ENCODE measurements at regions not wholly inside any gene's neighbourhood (a gene's known extent, or its start where the extent isn't known, plus 50 kb on each side); places are given as distances from the start of the nearest gene placed in this dataset.

DNA sequence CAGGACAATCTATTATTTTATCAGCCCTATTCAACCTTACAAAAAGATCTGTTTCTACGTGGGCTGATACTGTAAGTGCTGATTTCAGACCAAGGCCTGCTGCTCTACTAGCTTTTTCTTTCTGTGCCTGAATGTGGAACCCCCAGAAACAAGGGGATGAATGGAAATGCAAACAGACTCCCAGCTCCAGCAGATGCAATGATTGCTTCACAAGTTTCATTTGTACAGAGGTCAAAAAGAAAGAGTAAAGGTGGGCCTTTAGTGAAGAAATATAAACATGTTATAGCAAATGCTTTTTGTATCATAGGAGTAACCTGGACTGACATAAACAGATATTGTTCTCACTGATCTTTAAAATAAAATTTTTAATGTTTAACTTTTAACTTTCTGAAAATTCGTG lies 130.2 kb upstream of the SLC25A13 start:
- TF ChIP-seq, protein P1, sequence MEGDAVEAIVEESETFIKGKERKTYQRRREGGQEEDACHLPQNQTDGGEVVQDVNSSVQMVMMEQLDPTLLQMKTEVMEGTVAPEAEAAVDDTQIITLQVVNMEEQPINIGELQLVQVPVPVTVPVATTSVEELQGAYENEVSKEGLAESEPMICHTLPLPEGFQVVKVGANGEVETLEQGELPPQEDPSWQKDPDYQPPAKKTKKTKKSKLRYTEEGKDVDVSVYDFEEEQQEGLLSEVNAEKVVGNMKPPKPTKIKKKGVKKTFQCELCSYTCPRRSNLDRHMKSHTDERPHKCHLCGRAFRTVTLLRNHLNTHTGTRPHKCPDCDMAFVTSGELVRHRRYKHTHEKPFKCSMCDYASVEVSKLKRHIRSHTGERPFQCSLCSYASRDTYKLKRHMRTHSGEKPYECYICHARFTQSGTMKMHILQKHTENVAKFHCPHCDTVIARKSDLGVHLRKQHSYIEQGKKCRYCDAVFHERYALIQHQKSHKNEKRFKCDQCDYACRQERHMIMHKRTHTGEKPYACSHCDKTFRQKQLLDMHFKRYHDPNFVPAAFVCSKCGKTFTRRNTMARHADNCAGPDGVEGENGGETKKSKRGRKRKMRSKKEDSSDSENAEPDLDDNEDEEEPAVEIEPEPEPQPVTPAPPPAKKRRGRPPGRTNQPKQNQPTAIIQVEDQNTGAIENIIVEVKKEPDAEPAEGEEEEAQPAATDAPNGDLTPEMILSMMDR (IDR thresholded peaks at IDR 0.05; ENCODE audit: low read depth, low read length), result no peak
- no peak for TF ChIP-seq EZH2phosphoT487 (IDR thresholded peaks at IDR 0.05; ENCODE audit: low read depth)
